ENCODE measurements at regions not wholly inside any gene's neighbourhood (a gene's known extent, or its start where the extent isn't known, plus 50 kb on each side); places are given as distances from the start of the nearest gene placed in this dataset.

DNA sequence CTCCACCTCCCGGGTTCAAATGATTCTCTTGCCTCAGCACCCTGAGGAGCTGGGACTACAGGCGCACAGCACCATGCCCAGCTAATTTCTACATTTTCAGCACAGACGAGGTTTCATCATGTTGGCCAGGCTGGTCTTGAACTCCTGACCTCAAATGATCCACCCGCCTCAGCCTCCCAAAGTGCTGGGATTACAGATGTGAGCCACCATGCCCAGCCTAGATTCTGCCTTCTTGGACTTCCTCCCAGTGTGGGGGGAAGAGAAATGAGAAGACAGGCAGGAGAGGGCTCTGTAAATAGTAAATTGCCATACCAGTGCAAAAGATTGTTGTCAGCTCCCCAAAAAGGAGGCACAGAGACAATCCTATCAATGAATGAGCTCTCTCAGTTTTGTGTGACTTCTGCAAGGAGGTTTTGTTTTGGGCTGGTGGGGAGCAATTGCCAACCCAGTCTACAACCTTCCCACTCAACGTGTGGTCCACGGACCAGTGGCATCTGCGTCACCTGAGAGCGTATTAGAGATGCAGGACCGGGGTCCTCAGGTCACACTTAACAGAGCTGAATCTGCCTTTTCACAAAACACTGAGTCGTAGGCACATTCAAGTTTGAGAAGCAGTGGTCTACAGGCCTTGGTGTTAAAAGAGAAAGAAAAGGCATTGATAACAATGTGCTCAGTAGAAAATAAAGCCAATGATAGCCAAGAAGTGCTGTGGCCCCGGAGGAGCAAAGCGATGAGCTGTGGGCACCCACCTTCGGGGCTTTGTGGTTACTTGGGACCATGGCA, 78.1 kb downstream of the MYCN start:
- Histone ChIP-seq H3K9me3 (ENCODE audit: control insufficient read depth, low read depth, low read length) (no peaks in the 10 kb centered on the region), H3K4me3 (ENCODE audit: low read length) (no peak overlapping the region), H3K4me1 (ENCODE audit: control insufficient read depth, low read depth, low read length) (peaks cover 27% of the 10 kb centered on the region), H3K27ac (ENCODE audit: low read length) (no peak overlapping the region), H3K27me3 (ENCODE audit: control insufficient read depth, insufficient read depth, low read length) (peaks cover 9% of the 10 kb centered on the region), H3K9ac (ENCODE audit: low read length) (no peak overlapping the region), H3K36me3 (ENCODE audit: control insufficient read depth, low read depth, low read length) (no peaks in the 10 kb centered on the region)

DNA sequence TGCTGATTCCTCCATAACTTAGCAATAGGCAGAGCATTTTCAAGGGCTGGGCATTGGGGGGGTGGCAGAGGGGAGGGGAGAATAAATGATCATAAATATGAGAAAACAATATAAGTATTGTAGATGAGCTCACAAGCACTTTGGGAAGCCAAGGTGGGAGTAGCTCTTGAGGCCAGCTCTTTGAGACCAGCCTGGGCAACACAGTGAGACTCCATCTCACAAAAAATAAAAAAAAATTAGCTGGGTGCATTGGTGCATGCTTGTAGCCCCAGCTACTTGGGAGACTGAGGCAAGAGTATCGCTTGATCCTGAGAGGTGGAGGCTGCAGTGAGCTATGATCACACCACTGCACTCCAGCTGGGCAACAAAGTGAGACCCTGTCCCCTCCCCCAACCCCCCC, 75.9 kb downstream of the MYCN start:
- Histone ChIP-seq H3K27ac (ENCODE audit: low read length) (no peak overlapping the region), H3K4me3 (ENCODE audit: low read length) (no peak overlapping the region), H3K9me3 (ENCODE audit: control insufficient read depth, low read depth, low read length) (no peaks in the 10 kb centered on the region), H3K36me3 (ENCODE audit: control insufficient read depth, low read depth, low read length) (no peaks in the 10 kb centered on the region), H3K4me1 (ENCODE audit: control insufficient read depth, low read depth, low read length) (peaks cover 20% of the 10 kb centered on the region), H3K27me3 (ENCODE audit: control insufficient read depth, insufficient read depth, low read length) (peaks cover 11% of the 10 kb centered on the region), H3K9ac (ENCODE audit: low read length) (no peak overlapping the region)

DNA sequence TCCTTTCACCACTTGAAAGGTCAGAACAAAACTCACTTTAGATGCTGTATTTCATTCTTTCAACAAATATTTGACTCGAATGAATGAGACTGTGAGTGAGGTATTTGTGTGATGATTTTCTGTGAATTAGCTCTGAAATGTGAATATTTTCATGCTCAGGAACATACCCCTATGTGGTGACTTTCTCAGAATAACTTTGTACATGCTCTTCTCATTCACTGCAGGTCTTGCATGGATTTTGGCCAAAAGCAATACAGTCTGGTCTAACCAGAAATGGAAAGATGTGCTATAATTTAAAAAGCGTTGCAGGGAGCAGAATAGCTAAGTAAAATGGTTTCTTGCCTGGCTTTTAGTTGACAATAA, 75.5 kb downstream of the MYCN start:
- Histone ChIP-seq H3K4me3 (ENCODE audit: low read length) (no peak overlapping the region), H3K27ac (ENCODE audit: low read length) (no peak overlapping the region), H3K36me3 (ENCODE audit: control insufficient read depth, low read depth, low read length) (no peaks in the 10 kb centered on the region), H3K9ac (ENCODE audit: low read length) (no peak overlapping the region), H3K9me3 (ENCODE audit: control insufficient read depth, low read depth, low read length) (no peaks in the 10 kb centered on the region), H3K27me3 (ENCODE audit: control insufficient read depth, insufficient read depth, low read length) (peaks cover 11% of the 10 kb centered on the region), H3K4me1 (ENCODE audit: control insufficient read depth, low read depth, low read length) (peaks cover 20% of the 10 kb centered on the region)

DNA sequence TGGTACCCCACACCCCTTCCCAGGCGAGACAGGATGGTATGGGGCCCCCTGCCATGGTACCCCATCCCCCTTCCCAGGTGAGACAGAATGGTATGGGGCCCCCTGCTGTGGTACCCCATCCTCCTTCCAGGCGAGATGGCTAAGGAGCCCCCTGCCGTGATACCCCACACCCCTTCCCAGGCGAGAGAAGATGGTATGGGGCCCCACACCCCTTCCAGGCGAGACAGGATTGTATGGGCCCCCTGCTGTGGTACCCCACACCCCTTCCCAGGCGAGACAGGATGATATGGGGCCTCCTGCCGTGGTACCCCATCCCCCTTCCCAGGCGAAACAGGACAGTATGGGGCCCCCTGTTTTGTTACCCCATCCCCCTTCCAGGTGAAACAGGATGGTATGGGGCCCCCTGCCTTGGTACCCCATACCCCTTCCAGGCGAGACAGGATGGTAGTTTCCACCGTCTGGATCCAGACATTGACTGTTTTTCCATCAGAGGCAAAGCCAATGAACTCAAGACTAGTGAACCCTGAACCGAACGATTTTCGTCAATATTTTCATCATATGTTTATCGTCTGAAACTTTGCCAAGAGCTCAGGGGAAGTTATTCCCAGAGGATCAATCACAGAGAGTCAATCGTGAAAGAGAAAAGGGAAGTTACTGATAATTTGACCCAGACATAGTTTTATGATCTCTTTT, 75.0 kb downstream of the MYCN start:
- Histone ChIP-seq H3K36me3 (ENCODE audit: control insufficient read depth, low read depth, low read length) (no peaks in the 10 kb centered on the region), H3K9me3 (ENCODE audit: control insufficient read depth, low read depth, low read length) (no peaks in the 10 kb centered on the region), H3K9ac (ENCODE audit: low read length) (no peak overlapping the region), H3K4me3 (ENCODE audit: low read length) (no peak overlapping the region), H3K4me1 (ENCODE audit: control insufficient read depth, low read depth, low read length) (peaks cover 20% of the 10 kb centered on the region), H3K27ac (ENCODE audit: low read length) (no peak overlapping the region), H3K27me3 (ENCODE audit: control insufficient read depth, insufficient read depth, low read length) (peaks cover 11% of the 10 kb centered on the region)

DNA sequence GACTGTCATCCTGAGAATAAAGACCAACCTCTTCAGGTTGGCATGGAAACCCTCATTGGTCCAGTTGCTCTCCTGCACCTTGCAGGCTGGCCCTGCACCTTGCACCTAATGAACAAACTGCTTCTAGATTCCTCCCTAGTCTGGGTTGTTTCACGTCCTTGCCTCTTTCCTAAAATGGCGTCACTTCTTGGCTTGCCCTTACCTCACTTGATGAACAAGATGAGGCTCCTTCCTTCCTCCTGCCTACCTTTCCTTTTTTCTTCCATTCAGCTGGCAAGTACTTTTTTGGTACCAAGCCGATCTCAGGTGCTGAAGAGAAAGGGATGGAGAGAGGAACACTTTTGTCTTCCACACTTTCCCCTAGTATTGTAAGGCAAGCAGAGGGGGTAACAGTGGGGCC, 74.5 kb downstream of the MYCN start:
- peaks cover 20% of the 10 kb centered on the region for H3K4me1 ChIP-seq (ENCODE audit: control insufficient read depth, low read depth, low read length)
- no peak overlapping the region for H3K9ac ChIP-seq (ENCODE audit: low read length)
- H3K4me3 ChIP-seq (ENCODE audit: low read length), result no peak overlapping the region
- peaks cover 11% of the 10 kb centered on the region for H3K27me3 ChIP-seq (ENCODE audit: control insufficient read depth, insufficient read depth, low read length)
- H3K27ac ChIP-seq (ENCODE audit: low read length), result no peak overlapping the region
- H3K36me3 ChIP-seq (ENCODE audit: control insufficient read depth, low read depth, low read length), result no peaks in the 10 kb centered on the region
- H3K9me3 ChIP-seq (ENCODE audit: control insufficient read depth, low read depth, low read length), result no peaks in the 10 kb centered on the region

DNA sequence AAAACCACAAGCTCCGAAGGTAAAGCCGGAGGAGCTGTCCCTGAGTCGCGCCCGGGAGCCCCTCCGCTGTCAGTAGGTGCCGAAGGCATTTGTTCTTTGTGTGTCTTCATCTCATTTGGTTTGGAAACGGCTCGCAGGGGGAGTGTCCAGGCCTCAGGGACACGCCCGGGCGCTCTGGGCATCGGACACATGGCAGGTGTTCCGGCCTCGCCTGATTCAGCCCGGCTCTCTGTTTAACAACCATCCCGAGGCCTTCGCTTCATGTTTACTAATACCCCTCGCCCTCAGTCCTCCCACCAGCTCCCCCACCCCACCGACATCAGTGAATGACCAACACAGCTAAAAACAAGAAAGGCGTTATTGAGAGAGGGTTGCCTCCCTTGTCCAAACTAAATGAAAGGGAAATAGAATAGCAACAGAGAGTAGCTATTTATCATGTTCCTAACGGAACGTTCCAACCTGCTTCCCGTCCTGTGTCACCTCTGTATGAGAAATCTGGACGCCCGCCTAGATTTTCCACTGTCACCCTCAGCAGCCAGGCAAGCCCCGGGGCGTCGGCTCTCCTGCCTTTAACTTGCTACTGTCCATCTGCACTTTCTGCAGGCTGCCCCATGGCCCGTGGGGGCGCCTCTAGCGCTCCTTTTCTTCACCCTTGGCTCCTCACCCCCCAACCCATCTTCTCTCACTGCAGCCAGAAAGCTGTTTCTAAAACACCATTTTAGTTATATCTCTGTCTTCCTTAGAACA, 73.9 kb downstream of the MYCN start:
- Histone ChIP-seq H3K27ac (ENCODE audit: low read length) (no peak overlapping the region), H3K4me1 (ENCODE audit: control insufficient read depth, low read depth, low read length) (peaks cover 20% of the 10 kb centered on the region), H3K9ac (ENCODE audit: low read length) (no peak overlapping the region), H3K9me3 (ENCODE audit: control insufficient read depth, low read depth, low read length) (no peaks in the 10 kb centered on the region), H3K36me3 (ENCODE audit: control insufficient read depth, low read depth, low read length) (no peaks in the 10 kb centered on the region), H3K27me3 (ENCODE audit: control insufficient read depth, insufficient read depth, low read length) (peaks cover 11% of the 10 kb centered on the region), H3K4me3 (ENCODE audit: low read length) (no peak overlapping the region)

DNA sequence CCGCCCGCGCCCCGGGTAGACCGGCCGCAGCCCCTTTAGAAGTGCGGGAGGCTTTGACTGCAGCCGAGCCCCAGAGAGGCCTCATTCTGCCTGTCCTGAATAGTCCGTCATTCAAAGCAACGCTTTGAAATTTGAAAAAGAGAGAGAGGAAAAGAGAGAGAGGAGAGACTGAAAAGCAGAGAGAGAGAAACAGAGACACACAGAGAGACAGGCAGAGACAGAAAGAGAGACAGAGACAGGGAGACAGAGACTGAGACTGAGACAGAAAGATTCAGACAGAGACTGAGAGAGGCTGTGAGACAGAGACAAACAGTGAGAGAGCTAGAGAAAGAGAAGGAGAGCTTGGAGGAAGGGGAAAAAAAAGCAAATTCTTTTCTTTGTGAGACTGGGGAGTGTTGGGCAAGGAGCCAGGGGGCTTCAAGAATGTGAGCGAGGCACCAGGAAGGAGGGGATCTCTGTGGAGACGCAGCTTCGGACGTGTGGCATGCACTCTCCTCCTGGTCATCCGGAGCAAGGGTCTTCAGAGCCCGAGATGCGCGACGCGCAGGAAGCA, 73.1 kb downstream of the MYCN start:
- peaks cover 20% of the 10 kb centered on the region for H3K4me1 ChIP-seq (ENCODE audit: control insufficient read depth, low read depth, low read length)
- no peaks in the 10 kb centered on the region for H3K36me3 ChIP-seq (ENCODE audit: control insufficient read depth, low read depth, low read length)
- H3K9ac ChIP-seq (ENCODE audit: low read length), result peak overlapping the region; percentile 69
- H3K27me3 ChIP-seq (ENCODE audit: control insufficient read depth, insufficient read depth, low read length), result peaks cover 11% of the 10 kb centered on the region
- no peaks in the 10 kb centered on the region for H3K9me3 ChIP-seq (ENCODE audit: control insufficient read depth, low read depth, low read length)
- H3K27ac ChIP-seq (ENCODE audit: low read length), result no peak overlapping the region
- H3K4me3 ChIP-seq (ENCODE audit: low read length), result no peak overlapping the region

DNA sequence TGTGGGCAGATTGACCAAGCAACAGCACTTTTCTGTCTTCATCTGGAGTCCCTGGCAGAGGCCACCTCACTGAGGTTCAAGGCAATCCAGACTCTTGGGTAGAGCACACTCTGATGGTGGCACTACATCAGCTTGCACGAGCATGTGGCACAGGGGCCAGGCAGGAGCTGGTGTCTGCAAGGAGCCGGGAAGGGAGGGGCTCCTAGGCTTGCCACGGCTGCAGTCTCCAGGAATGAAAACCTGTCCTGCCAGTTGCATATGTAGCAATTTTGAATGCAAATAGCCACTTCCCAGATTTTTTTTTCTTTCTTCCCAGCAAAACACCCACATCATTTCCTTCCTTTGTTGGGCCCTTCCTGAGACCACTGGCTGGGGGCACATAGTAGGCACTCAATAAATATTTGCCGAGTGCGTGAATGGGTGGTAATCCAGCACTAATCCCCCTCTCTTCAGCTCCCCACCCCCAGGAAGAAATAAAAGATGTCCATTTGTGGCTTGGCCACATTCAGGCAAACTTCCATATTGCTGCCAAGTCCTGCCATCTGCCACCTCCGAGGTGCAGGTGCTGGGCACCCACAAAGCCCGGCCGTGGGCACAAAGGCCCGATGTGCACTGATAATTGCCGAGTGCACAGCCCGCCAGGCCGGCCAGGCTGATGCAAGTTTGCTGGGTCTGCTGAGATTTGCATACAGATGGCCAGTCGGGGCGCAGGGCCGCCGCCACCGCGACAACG, 72.4 kb downstream of the MYCN start:
- H3K36me3 ChIP-seq (ENCODE audit: control insufficient read depth, low read depth, low read length), result no peaks in the 10 kb centered on the region
- peaks cover 11% of the 10 kb centered on the region for H3K27me3 ChIP-seq (ENCODE audit: control insufficient read depth, insufficient read depth, low read length)
- peak overlapping the region; percentile 69 for H3K9ac ChIP-seq (ENCODE audit: low read length)
- peak overlapping the region; percentile 18 for H3K4me3 ChIP-seq (ENCODE audit: low read length)
- H3K4me1 ChIP-seq (ENCODE audit: control insufficient read depth, low read depth, low read length), result peaks cover 20% of the 10 kb centered on the region
- peak overlapping the region; percentile 1 for H3K27ac ChIP-seq (ENCODE audit: low read length)
- H3K9me3 ChIP-seq (ENCODE audit: control insufficient read depth, low read depth, low read length), result no peaks in the 10 kb centered on the region

DNA sequence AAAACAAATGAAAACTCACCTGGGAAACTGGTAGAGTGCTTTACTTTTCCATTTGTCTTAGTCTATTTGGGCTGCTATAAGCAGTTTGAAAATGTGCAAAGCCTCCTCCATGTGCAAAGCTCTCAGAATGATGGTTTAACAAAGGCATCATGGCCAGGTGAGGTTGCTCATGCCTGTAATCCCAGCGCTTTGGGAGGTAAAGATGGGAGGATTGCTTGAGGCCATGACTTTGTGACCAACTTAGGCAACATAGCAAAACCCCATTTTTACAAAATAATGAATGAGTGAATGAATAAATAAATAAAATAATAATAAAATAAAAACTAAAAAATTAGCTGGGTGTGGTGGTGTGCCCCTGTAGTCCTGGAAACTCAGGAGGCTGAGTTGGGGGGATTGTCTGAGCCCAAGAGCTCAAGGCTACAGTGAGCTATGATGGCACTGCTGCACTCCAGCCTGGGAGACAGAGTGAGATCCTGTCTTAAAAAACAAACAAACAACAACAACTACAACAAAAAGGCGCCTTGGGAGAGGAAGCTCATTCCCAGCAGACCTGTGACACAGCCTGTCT, 71.8 kb downstream of the MYCN start:
- no peaks in the 10 kb centered on the region for H3K36me3 ChIP-seq (ENCODE audit: control insufficient read depth, low read depth, low read length)

DNA sequence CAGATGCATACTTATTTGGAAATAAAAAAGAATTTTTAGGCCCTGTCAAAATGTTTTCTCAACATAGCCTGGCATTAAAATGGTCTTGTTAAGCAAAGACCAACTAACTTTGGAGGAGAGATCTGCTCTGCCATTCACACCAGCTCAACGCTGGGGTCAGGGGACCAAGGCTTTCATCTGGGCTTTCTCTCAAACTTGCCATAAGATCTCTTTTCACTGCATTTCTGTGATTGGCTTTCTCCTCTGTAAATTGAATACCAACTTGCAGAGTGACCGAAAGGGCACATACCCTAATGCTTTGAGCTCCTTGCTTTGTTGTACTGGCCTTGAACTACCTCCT, 71.2 kb downstream of the MYCN start:
- H3K9ac ChIP-seq (ENCODE audit: low read length), result no peak overlapping the region
- no peaks in the 10 kb centered on the region for H3K36me3 ChIP-seq (ENCODE audit: control insufficient read depth, low read depth, low read length)
- no peaks in the 10 kb centered on the region for H3K9me3 ChIP-seq (ENCODE audit: control insufficient read depth, low read depth, low read length)
- H3K4me1 ChIP-seq (ENCODE audit: control insufficient read depth, low read depth, low read length), result peaks cover 20% of the 10 kb centered on the region
- H3K27me3 ChIP-seq (ENCODE audit: control insufficient read depth, insufficient read depth, low read length), result peaks cover 11% of the 10 kb centered on the region
- no peak overlapping the region for H3K4me3 ChIP-seq (ENCODE audit: low read length)
- H3K27ac ChIP-seq (ENCODE audit: low read length), result no peak overlapping the region

More for the DNA sequence above, 71.8 kb downstream of the MYCN start:
- H3K27me3 ChIP-seq (ENCODE audit: control insufficient read depth, insufficient read depth, low read length), result peaks cover 11% of the 10 kb centered on the region
- no peaks in the 10 kb centered on the region for H3K9me3 ChIP-seq (ENCODE audit: control insufficient read depth, low read depth, low read length)
- H3K4me1 ChIP-seq (ENCODE audit: control insufficient read depth, low read depth, low read length), result peaks cover 20% of the 10 kb centered on the region
- H3K9ac ChIP-seq (ENCODE audit: low read length), result no peak overlapping the region
- no peak overlapping the region for H3K27ac ChIP-seq (ENCODE audit: low read length)
- no peak overlapping the region for H3K4me3 ChIP-seq (ENCODE audit: low read length)

All from iPS-18a (cell line).